Body of pancreas (tissue), 4 donors: ENCODE measurements at regions not wholly inside any gene's neighbourhood (a gene's known extent, or its start where the extent isn't known, plus 50 kb on each side); places are given as distances from the start of the nearest gene placed in this dataset.

ENCODE experiments used
- ATAC-seq: fragments of 150-250 bp; one replicate; pipeline ENCODE4 v1.9.1; 2016
- DNase-seq, 4 donors: peaks; one replicate each; pipeline ENCODE4 v3.0.0-alpha.2; 2019
- H3K27ac ChIP-seq, 4 donors: fragments of 200-600 bp; sonication (generic); 1 replicate in 3 of 4; 2 replicates in 1 of 4; pipeline versions ENCODE4 v1.5.1 to v1.6.1; 2016 to 2019; ENCODE audit warnings: mild to moderate bottlenecking in 1 of 4, mixed read lengths in 1 of 4, moderate library complexity in 1 of 4
- H3K27me3 ChIP-seq, 2 donors: fragments of 200-600 bp; sonication (generic); one replicate each; pipeline ENCODE4 v1.6.0; 2016; ENCODE audit warnings: mild to moderate bottlenecking in 1 of 2
- H3K36me3 ChIP-seq, 2 donors: fragments of 200-600 bp; sonication (generic); replicated peaks in 1 of 2; 2 replicates each; pipeline ENCODE4 v1.5.1; 2016; ENCODE audit warnings: low read depth in 2 of 2; ENCODE audit not compliant: insufficient read depth in 1 of 2
- H3K4me1 ChIP-seq: fragments of 200-600 bp; sonication (generic); one replicate; pipeline ENCODE4 v1.6.0; 2016
- H3K4me3 ChIP-seq, 2 donors: fragments of 200-600 bp; sonication (generic); 1 replicate in 1 of 2; 2 replicates in 1 of 2; pipeline ENCODE4 v1.5.1; 2016 to 2019
- H3K9me3 ChIP-seq, 3 donors: fragments of 200-600 bp; sonication (generic); 1 replicate in 2 of 3; 2 replicates in 1 of 3; pipeline ENCODE4 v1.5.1; 2016
- CTCF ChIP-seq, 7 experiments: fragments of 450-650 bp in 4 of 7; fragments of 200-600 bp in 3 of 7; sonication (generic) in 3 of 7; IDR thresholded peaks; one replicate each; pipeline ENCODE4 v1.5.1; 2016 to 2019; ENCODE audit warnings: antibody characterized with exemption in 7 of 7
- POLR2A ChIP-seq, 3 donors: fragments of 450-650 bp; IDR thresholded peaks; one replicate each; pipeline ENCODE4 v1.6.1; 2016; ENCODE audit warnings: antibody characterized with exemption in 3 of 3, mild to moderate bottlenecking in 2 of 3
- WGBS, 2 donors: methylation state at CpG; one replicate each; pipeline ENCODE4 v1.1.5; 2017; 5-methylcytosine and 5-hydroxymethylcytosine counted together
- intact Hi-C: fragments of 100-400 bp; cut with DNase I; formaldehyde crosslinking; loops from one replicate; pipeline ENCODE4 v1.15.1; 2023

- H3K36me3 ChIP-seq: no peaks in the 10 kb centered on the region
- DNase-seq: no peak
- intact Hi-C loops: no loop called here
- TF ChIP-seq CTCF (IDR thresholded peaks at IDR 0.05) (no peak), POLR2A (IDR thresholded peaks at IDR 0.05) (no peak)
- WGBS, 2 donors: 43 to 54% methylated on average over 7 of the region's 7 CpGs
- H3K27ac ChIP-seq: no peak overlapping the region
- H3K4me3 ChIP-seq: no peak overlapping the region
- H3K27me3 ChIP-seq: no peaks in the 10 kb centered on the region
- ATAC-seq: no peak
- no peaks in the 10 kb centered on the region for H3K9me3 ChIP-seq
- H3K4me1 ChIP-seq: no peaks in the 10 kb centered on the region
Observed at GRCh38 chr4:98796991-98797390, 131.9 kb downstream of the EIF4E start.

- Histone ChIP-seq H3K9me3 (no peaks in the 10 kb centered on the region), H3K36me3 (no peaks in the 10 kb centered on the region), H3K4me1 (no peaks in the 10 kb centered on the region), H3K27ac (no peak overlapping the region), H3K4me3 (no peak overlapping the region), H3K27me3 (no peaks in the 10 kb centered on the region)
- TF ChIP-seq POLR2A (IDR thresholded peaks at IDR 0.05) (no peak), CTCF (IDR thresholded peaks at IDR 0.05) (no peak)
- WGBS, 2 donors: 77 to 78% methylated on average over 3 of the region's 3 CpGs
- intact Hi-C loops: no loop called here
- DNase-seq (no peak), ATAC-seq (no peak)
Observed at GRCh38 chr4:98794565-98795205, 134.2 kb downstream of the EIF4E start.

- Histone ChIP-seq H3K27ac (no peak overlapping the region), H3K36me3 (no peaks in the 10 kb centered on the region), H3K4me1 (no peaks in the 10 kb centered on the region), H3K9me3 (no peaks in the 10 kb centered on the region), H3K4me3 (no peak overlapping the region), H3K27me3 (no peaks in the 10 kb centered on the region)
- intact Hi-C loops: no loop called here
- ATAC-seq (no peak), DNase-seq (no peak)
- WGBS, 2 donors: 68 to 75% methylated on average over 3 of the region's 3 CpGs
- TF ChIP-seq POLR2A (IDR thresholded peaks at IDR 0.05) (no peak), CTCF (IDR thresholded peaks at IDR 0.05) (no peak)
Observed at GRCh38 chr4:98793658-98794057, 135.2 kb upstream of the TSPAN5 start.

GRCh38 chr4:98786866-98787265, 128.5 kb upstream of the TSPAN5 start:
- H3K9me3 ChIP-seq: no peaks in the 10 kb centered on the region
- H3K27ac ChIP-seq: no peak overlapping the region
- intact Hi-C loops: no loop called here
- TF ChIP-seq POLR2A (IDR thresholded peaks at IDR 0.05): no peak
- TF ChIP-seq CTCF (IDR thresholded peaks at IDR 0.05): no peak
- H3K27me3 ChIP-seq: no peaks in the 10 kb centered on the region
- no peaks in the 10 kb centered on the region for H3K36me3 ChIP-seq
- DNase-seq (no peak), ATAC-seq (no peak)
- H3K4me3 ChIP-seq: no peak overlapping the region
- 48 to 73% methylated on average over 6 of the region's 6 CpGs for WGBS, 2 donors
- H3K4me1 ChIP-seq: no peaks in the 10 kb centered on the region
